ENCODE measurements at regions not wholly inside any gene's neighbourhood (a gene's known extent, or its start where the extent isn't known, plus 50 kb on each side); places are given as distances from the start of the nearest gene placed in this dataset.

- no peak for FAIRE-seq
Observed at GRCh38 chr3:83902787-83903533, 1055.8 kb upstream of the CADM2 start.

GRCh38 chr3:83913381-83913780, 1045.4 kb upstream of the CADM2 start:
- peak; percentile 81 for FAIRE-seq

GRCh38 chr3:83926291-83926690, 1032.5 kb upstream of the CADM2 start:
- FAIRE-seq, result no peak

GRCh38 chr3:83928391-83928790, 1030.4 kb upstream of the CADM2 start:
- FAIRE-seq, result no peak

GRCh38 chr3:83928903-83929302, 1029.9 kb upstream of the CADM2 start:
- no peak for FAIRE-seq

GRCh38 chr3:83934192-83935021, 1024.4 kb upstream of the CADM2 start:
- FAIRE-seq, result no peak

GRCh38 chr3:83938491-83938890, 1020.3 kb upstream of the CADM2 start:
- FAIRE-seq, result no peak

- FAIRE-seq, result no peak
Observed at GRCh38 chr3:83941990-83942745, 1016.6 kb upstream of the CADM2 start.

- no peak for FAIRE-seq
Observed at GRCh38 chr3:83946049-83946448, 1012.7 kb upstream of the CADM2 start.

GRCh38 chr3:83946554-83946953, 1012.2 kb upstream of the CADM2 start:
- FAIRE-seq, result no peak

- no peak for FAIRE-seq
Observed at GRCh38 chr3:83948771-83949170, 1010.0 kb upstream of the CADM2 start.

- FAIRE-seq, result no peak
Observed at GRCh38 chr3:83953417-83954089, 1005.2 kb upstream of the CADM2 start.

GRCh38 chr3:83956431-83956830, 1002.4 kb upstream of the CADM2 start:
- FAIRE-seq, result no peak

- no peak for FAIRE-seq
Observed at GRCh38 chr3:83968356-83968755, 990.4 kb upstream of the CADM2 start.

- no peak for FAIRE-seq
Observed at GRCh38 chr3:83971666-83972065, 987.1 kb upstream of the CADM2 start.

GRCh38 chr3:84008623-84009022, 950.2 kb upstream of the CADM2 start:
- no peak for FAIRE-seq

GRCh38 chr3:84023842-84024241, 934.9 kb upstream of the CADM2 start:
- FAIRE-seq, result no peak

- no peak for FAIRE-seq
Observed at GRCh38 chr3:84039099-84039498, 919.7 kb upstream of the CADM2 start.

GRCh38 chr3:84042399-84043106, 916.2 kb upstream of the CADM2 start:
- FAIRE-seq, result no peak

- FAIRE-seq, result no peak
Observed at GRCh38 chr3:84066915-84067314, 891.9 kb upstream of the CADM2 start.

GRCh38 chr3:84073664-84074063, 885.1 kb upstream of the CADM2 start:
- no peak for FAIRE-seq

GRCh38 chr3:84074767-84075166, 884.0 kb upstream of the CADM2 start:
- no peak for FAIRE-seq

All from colon (tissue), 2 donors.